ENCODE measurements at regions not wholly inside any gene's neighbourhood (a gene's known extent, or its start where the extent isn't known, plus 50 kb on each side); places are given as distances from the start of the nearest gene placed in this dataset.

DNA sequence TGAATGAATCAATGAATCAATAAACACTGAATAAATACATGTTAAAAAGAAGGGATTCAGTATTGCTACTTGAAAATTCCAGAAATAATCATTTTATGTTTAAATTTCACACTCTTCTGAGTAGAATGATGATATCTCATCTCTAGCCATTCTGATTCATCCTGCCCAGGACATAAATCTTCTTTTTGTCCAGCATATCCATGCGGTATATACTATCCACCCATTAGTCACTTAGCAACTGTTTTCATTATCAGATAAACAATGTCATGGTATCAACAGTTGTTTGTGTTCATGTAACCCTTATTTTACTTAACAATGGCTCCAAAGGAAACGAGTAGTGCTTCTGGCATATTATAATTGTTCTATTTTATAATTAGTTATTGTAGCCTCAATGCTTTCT is 432.4 kb upstream of the SMC2 start:
- DNase-seq (ENCODE audit: low spot score) (no peak), ATAC-seq (no peak)
- H3F3A ChIP-seq (replicated peaks; ENCODE audit: low read depth): no peaks in the 10 kb centered on the region
- no peaks in the 10 kb centered on the region for H3K9me2 ChIP-seq (ENCODE audit: insufficient read depth)
- H3K36me3 ChIP-seq (ENCODE audit: insufficient read depth): peaks cover 7% of the 10 kb centered on the region
- H3K36me3 Mint-ChIP-seq (ENCODE audit: low read depth): peaks cover 15% of the 10 kb centered on the region; the same call in 2 of the 3 replicates
- no peak overlapping the region for H2AFZ ChIP-seq
- TF ChIP-seq NANOG (IDR thresholded peaks at IDR 0.05; ENCODE audit: borderline replicate concordance): no peak
- no peak overlapping the region for H3K27ac Mint-ChIP-seq
- H3K4me3 ChIP-seq: no peak overlapping the region
- peaks cover 83% of the 10 kb centered on the region for H3K9me3 Mint-ChIP-seq
- H4K20me1 ChIP-seq (replicated peaks; ENCODE audit: insufficient read depth): no peaks in the 10 kb centered on the region
- H3K4me1 ChIP-seq (ENCODE audit: insufficient read depth): no peaks in the 10 kb centered on the region
- no peak overlapping the region for H3K4me2 ChIP-seq
- no peaks in the 10 kb centered on the region for H3K4me1 Mint-ChIP-seq
- H3K4me3 Mint-ChIP-seq: no peak overlapping the region
- H3K79me2 ChIP-seq (replicated peaks; ENCODE audit: insufficient read depth): no peaks in the 10 kb centered on the region
- no peak overlapping the region for H3K27ac ChIP-seq (ENCODE audit: low read depth)
- no peaks in the 10 kb centered on the region for H3K27me3 ChIP-seq (ENCODE audit: insufficient read depth)
- H3K27me3 Mint-ChIP-seq (ENCODE audit: insufficient read depth, low read depth, poor library complexity): no peaks in the 10 kb centered on the region

DNA sequence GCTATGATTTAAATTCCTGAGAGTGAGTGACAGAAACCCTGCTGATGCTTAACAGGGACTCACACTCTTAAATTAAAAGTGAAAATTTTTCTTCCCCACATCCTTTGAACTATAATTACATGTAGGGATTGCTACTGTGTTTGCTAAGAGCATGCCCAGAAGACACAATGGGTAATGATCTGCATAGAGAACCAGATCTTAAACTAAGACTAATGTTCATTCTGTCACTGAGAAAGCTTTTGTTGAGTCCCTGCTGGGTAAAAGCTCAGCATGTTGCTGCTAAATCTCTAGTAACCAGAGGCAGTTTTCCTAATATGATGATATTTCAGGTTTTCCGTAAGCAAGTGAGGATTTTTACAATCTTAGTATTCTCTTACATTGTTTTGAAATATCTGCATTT is 424.8 kb upstream of the SMC2 start:
- ATAC-seq (no peak), DNase-seq (ENCODE audit: low spot score) (no peak)
- H4K20me1 ChIP-seq (replicated peaks; ENCODE audit: insufficient read depth): no peaks in the 10 kb centered on the region
- H3K27me3 ChIP-seq (ENCODE audit: insufficient read depth): no peaks in the 10 kb centered on the region
- H3K27ac ChIP-seq (ENCODE audit: low read depth): no peak overlapping the region
- 0 out of 2 replicates have a peak, but pooled peaks cover 2% of the 10 kb centered on the region for H3K36me3 ChIP-seq (ENCODE audit: insufficient read depth)
- peaks cover 78% of the 10 kb centered on the region for H3K9me3 Mint-ChIP-seq
- H3K79me2 ChIP-seq (replicated peaks; ENCODE audit: insufficient read depth): no peaks in the 10 kb centered on the region
- no peaks in the 10 kb centered on the region for H3K4me1 ChIP-seq (ENCODE audit: insufficient read depth)
- peaks cover 8% of the 10 kb centered on the region; the same call in 2 of the 3 replicates for H3K36me3 Mint-ChIP-seq (ENCODE audit: low read depth)
- no peaks in the 10 kb centered on the region for H3F3A ChIP-seq (replicated peaks; ENCODE audit: low read depth)
- H3K9me2 ChIP-seq (ENCODE audit: insufficient read depth): no peaks in the 10 kb centered on the region
- no peak overlapping the region for H3K27ac Mint-ChIP-seq
- TF ChIP-seq CREB1 (CRISPR knock-in tag; IDR thresholded peaks at IDR 0.05; ENCODE audit: low read depth) (no peak), NANOG (IDR thresholded peaks at IDR 0.05; ENCODE audit: borderline replicate concordance) (no peak), ZNF331 (CRISPR knock-in tag; IDR thresholded peaks at IDR 0.05; ENCODE audit: low read depth) (no peak)
- H2AFZ ChIP-seq: no peak overlapping the region
- no peaks in the 10 kb centered on the region for H3K27me3 Mint-ChIP-seq (ENCODE audit: insufficient read depth, low read depth, poor library complexity)
- no peak overlapping the region for H3K4me3 Mint-ChIP-seq
- H3K4me1 Mint-ChIP-seq: no peaks in the 10 kb centered on the region
- no peak overlapping the region for H3K4me2 ChIP-seq
- no peak overlapping the region for H3K4me3 ChIP-seq

DNA sequence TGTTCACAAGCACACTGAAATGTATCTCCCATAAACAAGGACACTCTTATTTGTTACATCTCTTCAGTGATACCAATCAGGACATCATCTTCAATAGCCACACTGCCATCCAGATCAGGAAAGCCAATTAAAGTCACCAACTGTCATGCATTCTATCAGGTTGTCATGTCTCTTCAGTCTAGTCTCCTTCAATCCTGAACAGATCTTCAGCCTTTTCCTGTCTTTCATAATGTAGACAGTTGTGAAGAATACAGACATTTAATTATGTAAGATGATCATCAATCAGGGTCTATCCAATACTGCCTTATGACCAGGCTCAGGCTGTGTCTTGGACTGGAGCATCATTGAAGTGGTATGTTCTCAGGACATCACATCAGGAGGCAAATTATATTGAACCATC is 419.8 kb upstream of the SMC2 start:
- H4K20me1 ChIP-seq (replicated peaks; ENCODE audit: insufficient read depth): no peaks in the 10 kb centered on the region
- H3K27ac Mint-ChIP-seq: no peak overlapping the region
- DNase-seq (ENCODE audit: low spot score): no peak
- no peak for TF ChIP-seq NANOG (IDR thresholded peaks at IDR 0.05; ENCODE audit: borderline replicate concordance)
- TF ChIP-seq POLR2AphosphoS5 (IDR thresholded peaks at IDR 0.05; ENCODE audit: low read depth): no peak
- TF ChIP-seq EZH2phosphoT487 (IDR thresholded peaks at IDR 0.05; ENCODE audit: unreplicated experiment): no peak
- TF ChIP-seq, protein P1, sequence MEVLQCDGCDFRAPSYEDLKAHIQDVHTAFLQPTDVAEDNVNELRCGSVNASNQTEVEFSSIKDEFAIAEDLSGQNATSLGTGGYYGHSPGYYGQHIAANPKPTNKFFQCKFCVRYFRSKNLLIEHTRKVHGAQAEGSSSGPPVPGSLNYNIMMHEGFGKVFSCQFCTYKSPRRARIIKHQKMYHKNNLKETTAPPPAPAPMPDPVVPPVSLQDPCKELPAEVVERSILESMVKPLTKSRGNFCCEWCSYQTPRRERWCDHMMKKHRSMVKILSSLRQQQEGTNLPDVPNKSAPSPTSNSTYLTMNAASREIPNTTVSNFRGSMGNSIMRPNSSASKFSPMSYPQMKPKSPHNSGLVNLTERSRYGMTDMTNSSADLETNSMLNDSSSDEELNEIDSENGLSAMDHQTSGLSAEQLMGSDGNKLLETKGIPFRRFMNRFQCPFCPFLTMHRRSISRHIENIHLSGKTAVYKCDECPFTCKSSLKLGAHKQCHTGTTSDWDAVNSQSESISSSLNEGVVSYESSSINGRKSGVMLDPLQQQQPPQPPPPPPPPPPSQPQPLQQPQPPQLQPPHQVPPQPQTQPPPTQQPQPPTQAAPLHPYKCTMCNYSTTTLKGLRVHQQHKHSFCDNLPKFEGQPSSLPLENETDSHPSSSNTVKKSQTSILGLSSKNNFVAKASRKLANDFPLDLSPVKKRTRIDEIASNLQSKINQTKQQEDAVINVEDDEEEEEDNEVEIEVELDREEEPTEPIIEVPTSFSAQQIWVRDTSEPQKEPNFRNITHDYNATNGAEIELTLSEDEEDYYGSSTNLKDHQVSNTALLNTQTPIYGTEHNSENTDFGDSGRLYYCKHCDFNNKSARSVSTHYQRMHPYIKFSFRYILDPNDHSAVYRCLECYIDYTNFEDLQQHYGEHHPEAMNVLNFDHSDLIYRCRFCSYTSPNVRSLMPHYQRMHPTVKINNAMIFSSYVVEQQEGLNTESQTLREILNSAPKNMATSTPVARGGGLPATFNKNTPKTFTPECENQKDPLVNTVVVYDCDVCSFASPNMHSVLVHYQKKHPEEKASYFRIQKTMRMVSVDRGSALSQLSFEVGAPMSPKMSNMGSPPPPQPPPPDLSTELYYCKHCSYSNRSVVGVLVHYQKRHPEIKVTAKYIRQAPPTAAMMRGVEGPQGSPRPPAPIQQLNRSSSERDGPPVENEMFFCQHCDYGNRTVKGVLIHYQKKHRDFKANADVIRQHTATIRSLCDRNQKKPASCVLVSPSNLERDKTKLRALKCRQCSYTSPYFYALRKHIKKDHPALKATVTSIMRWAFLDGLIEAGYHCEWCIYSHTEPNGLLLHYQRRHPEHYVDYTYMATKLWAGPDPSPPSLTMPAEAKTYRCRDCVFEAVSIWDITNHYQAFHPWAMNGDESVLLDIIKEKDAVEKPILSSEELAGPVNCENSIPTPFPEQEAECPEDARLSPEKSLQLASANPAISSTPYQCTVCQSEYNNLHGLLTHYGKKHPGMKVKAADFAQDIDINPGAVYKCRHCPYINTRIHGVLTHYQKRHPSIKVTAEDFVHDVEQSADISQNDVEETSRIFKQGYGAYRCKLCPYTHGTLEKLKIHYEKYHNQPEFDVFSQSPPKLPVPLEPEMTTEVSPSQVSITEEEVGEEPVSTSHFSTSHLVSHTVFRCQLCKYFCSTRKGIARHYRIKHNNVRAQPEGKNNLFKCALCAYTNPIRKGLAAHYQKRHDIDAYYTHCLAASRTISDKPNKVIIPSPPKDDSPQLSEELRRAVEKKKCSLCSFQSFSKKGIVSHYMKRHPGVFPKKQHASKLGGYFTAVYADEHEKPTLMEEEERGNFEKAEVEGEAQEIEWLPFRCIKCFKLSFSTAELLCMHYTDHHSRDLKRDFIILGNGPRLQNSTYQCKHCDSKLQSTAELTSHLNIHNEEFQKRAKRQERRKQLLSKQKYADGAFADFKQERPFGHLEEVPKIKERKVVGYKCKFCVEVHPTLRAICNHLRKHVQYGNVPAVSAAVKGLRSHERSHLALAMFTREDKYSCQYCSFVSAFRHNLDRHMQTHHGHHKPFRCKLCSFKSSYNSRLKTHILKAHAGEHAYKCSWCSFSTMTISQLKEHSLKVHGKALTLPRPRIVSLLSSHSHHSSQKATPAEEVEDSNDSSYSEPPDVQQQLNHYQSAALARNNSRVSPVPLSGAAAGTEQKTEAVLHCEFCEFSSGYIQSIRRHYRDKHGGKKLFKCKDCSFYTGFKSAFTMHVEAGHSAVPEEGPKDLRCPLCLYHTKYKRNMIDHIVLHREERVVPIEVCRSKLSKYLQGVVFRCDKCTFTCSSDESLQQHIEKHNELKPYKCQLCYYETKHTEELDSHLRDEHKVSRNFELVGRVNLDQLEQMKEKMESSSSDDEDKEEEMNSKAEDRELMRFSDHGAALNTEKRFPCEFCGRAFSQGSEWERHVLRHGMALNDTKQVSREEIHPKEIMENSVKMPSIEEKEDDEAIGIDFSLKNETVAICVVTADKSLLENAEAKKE (CRISPR knock-in tag; IDR thresholded peaks at IDR 0.05): no peak
- TF ChIP-seq, protein P2, sequence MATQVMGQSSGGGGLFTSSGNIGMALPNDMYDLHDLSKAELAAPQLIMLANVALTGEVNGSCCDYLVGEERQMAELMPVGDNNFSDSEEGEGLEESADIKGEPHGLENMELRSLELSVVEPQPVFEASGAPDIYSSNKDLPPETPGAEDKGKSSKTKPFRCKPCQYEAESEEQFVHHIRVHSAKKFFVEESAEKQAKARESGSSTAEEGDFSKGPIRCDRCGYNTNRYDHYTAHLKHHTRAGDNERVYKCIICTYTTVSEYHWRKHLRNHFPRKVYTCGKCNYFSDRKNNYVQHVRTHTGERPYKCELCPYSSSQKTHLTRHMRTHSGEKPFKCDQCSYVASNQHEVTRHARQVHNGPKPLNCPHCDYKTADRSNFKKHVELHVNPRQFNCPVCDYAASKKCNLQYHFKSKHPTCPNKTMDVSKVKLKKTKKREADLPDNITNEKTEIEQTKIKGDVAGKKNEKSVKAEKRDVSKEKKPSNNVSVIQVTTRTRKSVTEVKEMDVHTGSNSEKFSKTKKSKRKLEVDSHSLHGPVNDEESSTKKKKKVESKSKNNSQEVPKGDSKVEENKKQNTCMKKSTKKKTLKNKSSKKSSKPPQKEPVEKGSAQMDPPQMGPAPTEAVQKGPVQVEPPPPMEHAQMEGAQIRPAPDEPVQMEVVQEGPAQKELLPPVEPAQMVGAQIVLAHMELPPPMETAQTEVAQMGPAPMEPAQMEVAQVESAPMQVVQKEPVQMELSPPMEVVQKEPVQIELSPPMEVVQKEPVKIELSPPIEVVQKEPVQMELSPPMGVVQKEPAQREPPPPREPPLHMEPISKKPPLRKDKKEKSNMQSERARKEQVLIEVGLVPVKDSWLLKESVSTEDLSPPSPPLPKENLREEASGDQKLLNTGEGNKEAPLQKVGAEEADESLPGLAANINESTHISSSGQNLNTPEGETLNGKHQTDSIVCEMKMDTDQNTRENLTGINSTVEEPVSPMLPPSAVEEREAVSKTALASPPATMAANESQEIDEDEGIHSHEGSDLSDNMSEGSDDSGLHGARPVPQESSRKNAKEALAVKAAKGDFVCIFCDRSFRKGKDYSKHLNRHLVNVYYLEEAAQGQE (IDR thresholded peaks at IDR 0.05; ENCODE audit: unreplicated experiment): no peak
- TF ChIP-seq JUNB (IDR thresholded peaks at IDR 0.05; ENCODE audit: unreplicated experiment): no peak

More for the DNA sequence above, 419.8 kb upstream of the SMC2 start:
- H3K36me3 Mint-ChIP-seq (ENCODE audit: low read depth): peaks cover 25% of the 10 kb centered on the region; the same call in 2 of the 3 replicates
- no peaks in the 10 kb centered on the region for H3K27me3 Mint-ChIP-seq (ENCODE audit: insufficient read depth, low read depth, poor library complexity)
- no peak overlapping the region for H3K4me2 ChIP-seq
- no peaks in the 10 kb centered on the region for H3K79me2 ChIP-seq (replicated peaks; ENCODE audit: insufficient read depth)
- H2AFZ ChIP-seq: no peak overlapping the region
- H3K27me3 ChIP-seq (ENCODE audit: insufficient read depth): no peaks in the 10 kb centered on the region
- H3K4me1 Mint-ChIP-seq: no peaks in the 10 kb centered on the region
- H3K9me3 Mint-ChIP-seq: peaks cover 86% of the 10 kb centered on the region
- H3K9me2 ChIP-seq (ENCODE audit: insufficient read depth): no peaks in the 10 kb centered on the region
- H3K4me3 ChIP-seq: no peak overlapping the region
- no peaks in the 10 kb centered on the region for H3K4me1 ChIP-seq (ENCODE audit: insufficient read depth)
- H3K4me3 Mint-ChIP-seq: no peak overlapping the region
- ATAC-seq: no peak
- H3K27ac ChIP-seq (ENCODE audit: low read depth): no peak overlapping the region
- H3F3A ChIP-seq (replicated peaks; ENCODE audit: low read depth): no peaks in the 10 kb centered on the region
- H3K36me3 ChIP-seq (ENCODE audit: insufficient read depth): peaks cover 2% of the 10 kb centered on the region; the same call in 1 of the 2 replicates
